H1 (cell line): ENCODE measurements at regions not wholly inside any gene's neighbourhood (a gene's known extent, or its start where the extent isn't known, plus 50 kb on each side); places are given as distances from the start of the nearest gene placed in this dataset.

Experiments used
- CTCF ChIA-PET: fragments of 300-600 bp; sonication (Branson Sonifier 250); formaldehyde crosslinking; loops from one replicate; lab custom pipeline; 2021; ENCODE audit not compliant: partially characterized antibody; lab: Charles Lee
- POLR2A ChIA-PET: fragments of 300-600 bp; sonication (Branson Sonifier 250); formaldehyde crosslinking; loops from one replicate; lab custom pipeline; 2021; ENCODE audit warnings: inconsistent platforms; ENCODE audit not compliant: partially characterized antibody; lab: Charles Lee
- DNase-seq, 2 experiments: peaks; one replicate each; pipeline versions ENCODE4 v3.0.0 to v3.0.0-alpha.2; 2010 to 2022; ENCODE audit warnings: low spot score in 2 of 2, low read depth in 1 of 2, mixed read lengths in 1 of 2
- FAIRE-seq: peaks from 2 replicates; lab custom pipeline; 2011; peaks lifted over from hg19 to GRCh38; lab: Jason Lieb, UNC
- H2AFZ ChIP-seq: 2 replicates; pipeline ENCODE4 v1.8.1; 2012; ENCODE audit warnings: low read length, inconsistent platforms
- H2AK5ac ChIP-seq: 2 replicates; pipeline ENCODE4 v1.6.1; 2013; ENCODE audit warnings: low read depth, low read length
- H2BK120ac ChIP-seq: replicated peaks from 2 replicates; pipeline ENCODE3; 2013; ENCODE audit warnings: low read depth, low read length, inconsistent platforms
- H2BK12ac ChIP-seq: 2 replicates; pipeline ENCODE4 v1.6.1; 2013; ENCODE audit warnings: low read depth, low read length
- H2BK15ac ChIP-seq: 2 replicates; pipeline ENCODE4 v1.6.1; 2013; ENCODE audit warnings: low read length
- H2BK20ac ChIP-seq: 2 replicates; pipeline ENCODE4 v1.6.1; 2013; ENCODE audit warnings: low read length
- H2BK5ac ChIP-seq: 2 replicates; pipeline ENCODE4 v1.6.1; 2013; ENCODE audit warnings: low read depth, low read length
- H3K14ac ChIP-seq: 2 replicates; pipeline ENCODE4 v1.6.1; 2013; ENCODE audit warnings: inconsistent platforms; ENCODE audit not compliant: insufficient read length
- H3K18ac ChIP-seq: 2 replicates; pipeline ENCODE4 v1.6.1; 2013; ENCODE audit warnings: low read length; ENCODE audit errors: extremely low read depth
- H3K23ac ChIP-seq: 2 replicates; pipeline ENCODE4 v1.6.1; 2013; ENCODE audit warnings: inconsistent platforms; ENCODE audit not compliant: insufficient read length
- H3K23me2 ChIP-seq: 2 replicates; pipeline ENCODE4 v1.6.1; 2013; ENCODE audit warnings: low read depth, low read length
- H3K27ac ChIP-seq: 2 replicates; pipeline ENCODE4 v1.6.1; 2011; ENCODE audit warnings: low read depth, low read length, inconsistent platforms
- H3K27me3 ChIP-seq, 4 experiments: replicated peaks in 1 of 4; 1 replicate in 1 of 4; 2 replicates in 3 of 4; pipeline versions ENCODE4 v1.6.1 to v1.8.1; 2011 to 2013; ENCODE audit warnings: low read length in 3 of 4, mild to moderate bottlenecking in 3 of 4, inconsistent platforms in 2 of 4, mixed read lengths in 2 of 4, moderate library complexity in 1 of 4; ENCODE audit not compliant: control insufficient read depth in 3 of 4, insufficient read depth in 3 of 4; ENCODE audit errors: extremely low read depth in 1 of 4
- H3K36me3 ChIP-seq, 4 experiments: 2 replicates each; pipeline versions ENCODE4 v1.6.1 to v1.8.1; 2011 to 2013; ENCODE audit warnings: mild to moderate bottlenecking in 4 of 4, low read length in 3 of 4, moderate library complexity in 2 of 4, control low read depth in 1 of 4, inconsistent platforms in 1 of 4; ENCODE audit not compliant: insufficient read depth in 4 of 4, control insufficient read depth in 2 of 4
- H3K4ac ChIP-seq: replicated peaks from 2 replicates; pipeline ENCODE3; 2013; ENCODE audit warnings: low read length, low read depth, mixed read lengths, inconsistent platforms; ENCODE audit not compliant: insufficient read length
- H3K4me1 ChIP-seq, 4 experiments: replicated peaks in 1 of 4; 1 replicate in 1 of 4; 2 replicates in 3 of 4; pipeline versions ENCODE4 v1.6.1 to v1.8.1; 2011 to 2013; ENCODE audit warnings: low read length in 3 of 4, inconsistent platforms in 2 of 4, mixed read lengths in 1 of 4; ENCODE audit not compliant: insufficient read depth in 4 of 4, control insufficient read depth in 3 of 4
- H3K4me2 ChIP-seq, 2 experiments: 2 replicates each; pipeline versions ENCODE4 v1.6.1 to v1.8.1; 2011 to 2013; ENCODE audit warnings: low read depth in 2 of 2, low read length in 2 of 2, control low read depth in 1 of 2, inconsistent platforms in 1 of 2, mild to moderate bottlenecking in 1 of 2; ENCODE audit not compliant: insufficient read depth in 1 of 2
- H3K4me3 ChIP-seq, 4 experiments: fragments of 200-600, 300-600 bp in 1 of 4; sonication (generic), shearing (Covaris generic), sonication (Bioruptor Twin) in 1 of 4; 2 replicates each; pipeline versions ENCODE4 v1.5.1 to v1.8.1; 2011 to 2016; ENCODE audit warnings: low read length in 4 of 4, low read depth in 3 of 4, control low read depth in 2 of 4, inconsistent platforms in 2 of 4, mild to moderate bottlenecking in 2 of 4, mixed read lengths in 1 of 4, moderate library complexity in 1 of 4; ENCODE audit not compliant: insufficient read depth in 2 of 4; ENCODE audit errors: extremely low read depth in 1 of 4
- H3K56ac ChIP-seq: replicated peaks from 2 replicates; pipeline ENCODE3; 2013; ENCODE audit warnings: low read depth, mild to moderate bottlenecking, mixed read lengths, low read length, inconsistent platforms; ENCODE audit not compliant: insufficient read length
- H3K79me1 ChIP-seq: 2 replicates; pipeline ENCODE4 v1.6.1; 2013; ENCODE audit warnings: low read depth, low read length, control low read depth
- H3K79me2 ChIP-seq, 2 experiments: 2 replicates each; pipeline versions ENCODE4 v1.6.1 to v1.8.1; 2012 to 2013; ENCODE audit warnings: low read length in 2 of 2, mild to moderate bottlenecking in 2 of 2, inconsistent platforms in 1 of 2; ENCODE audit not compliant: insufficient read depth in 2 of 2, control insufficient read depth in 1 of 2
- H3K9ac ChIP-seq, 4 experiments: replicated peaks in 1 of 4; 1 replicate in 1 of 4; 2 replicates in 3 of 4; pipeline versions ENCODE4 v1.6.1 to v1.8.1; 2011 to 2013; ENCODE audit warnings: low read depth in 3 of 4, low read length in 3 of 4, control low read depth in 2 of 4, mild to moderate bottlenecking in 2 of 4, moderate library complexity in 2 of 4, inconsistent platforms in 1 of 4; ENCODE audit errors: extremely low read depth in 1 of 4
- H3K9me3 ChIP-seq, 2 experiments: 2 replicates each; pipeline versions ENCODE4 v1.6.1 to v1.8.1; 2012 to 2013; ENCODE audit warnings: mild to moderate bottlenecking in 2 of 2, moderate library complexity in 2 of 2, control low read depth in 1 of 2, inconsistent platforms in 1 of 2, low read depth in 1 of 2, low read length in 1 of 2, mixed read lengths in 1 of 2; ENCODE audit not compliant: insufficient read depth in 2 of 2
- H4K20me1 ChIP-seq, 2 experiments: replicated peaks in 1 of 2; 2 replicates each; pipeline versions ENCODE3 to v1.8.1; 2011 to 2013; ENCODE audit warnings: inconsistent platforms in 2 of 2, low read length in 2 of 2, mild to moderate bottlenecking in 1 of 2; ENCODE audit not compliant: insufficient read depth in 2 of 2, control insufficient read depth in 1 of 2
- H4K5ac ChIP-seq: 2 replicates; pipeline ENCODE4 v1.6.1; 2013; ENCODE audit warnings: low read length, low read depth, mixed read lengths, inconsistent platforms; ENCODE audit not compliant: insufficient read length
- H4K8ac ChIP-seq: 2 replicates; pipeline ENCODE4 v1.8.0; 2013; ENCODE audit warnings: mild to moderate bottlenecking, moderate library complexity, low read length, inconsistent platforms; ENCODE audit not compliant: insufficient read depth; ENCODE audit errors: extremely low read depth
- H4K91ac ChIP-seq: replicated peaks from 2 replicates; pipeline ENCODE3; 2013; ENCODE audit warnings: low read length, mixed read lengths, inconsistent platforms; ENCODE audit not compliant: insufficient read length
- ASH2L ChIP-seq: fragments of 200-600, 300-600 bp; sonication (generic); IDR thresholded peaks from one replicate; pipeline ENCODE4 v1.7.1; 2017; ENCODE audit warnings: low read length
- BACH1 ChIP-seq: IDR thresholded peaks from 2 replicates; pipeline ENCODE4 v1.6.1; 2012; ENCODE audit warnings: low read length, improper control_type of control experiment
- EP300 ChIP-seq, 2 experiments: IDR thresholded peaks; 1 replicate in 1 of 2; 2 replicates in 1 of 2; pipeline ENCODE4 v1.6.1; 2011 to 2012; ENCODE audit warnings: low read depth in 2 of 2, low read length in 2 of 2, mild to moderate bottlenecking in 2 of 2, borderline replicate concordance in 1 of 2, inconsistent platforms in 1 of 2, moderate library complexity in 1 of 2
- FOSL1 ChIP-seq: IDR thresholded peaks from 2 replicates; pipeline ENCODE4 v1.6.1; 2011; ENCODE audit warnings: mild to moderate bottlenecking, low read depth, low read length, moderate library complexity; ENCODE audit not compliant: insufficient read depth
- HDAC6 ChIP-seq: IDR thresholded peaks from one replicate; pipeline ENCODE4 v1.7.1; 2012; ENCODE audit warnings: low read depth, mild to moderate bottlenecking, inconsistent platforms, low read length, moderate library complexity
- JUND ChIP-seq: IDR thresholded peaks from 2 replicates; pipeline ENCODE4 v1.6.1; 2011; ENCODE audit warnings: mild to moderate bottlenecking, improper control_type of control experiment, low read length
- NANOG ChIP-seq: IDR thresholded peaks from 2 replicates; pipeline ENCODE4 v1.6.1; 2011; ENCODE audit warnings: low read length, low read depth, mild to moderate bottlenecking, inconsistent platforms; ENCODE audit not compliant: insufficient read depth, poor library complexity, severe bottlenecking
- PHF8 ChIP-seq: fragments of 200-600 bp; sonication (generic); conservative IDR thresholded peaks from 2 replicates; pipeline ENCODE4 v1.7.1; 2012; ENCODE audit warnings: low read depth, mild to moderate bottlenecking, inconsistent platforms, low read length, moderate library complexity
- RBBP5 ChIP-seq: IDR thresholded peaks from 2 replicates; pipeline ENCODE4 v1.7.1; 2012; ENCODE audit warnings: low read depth, mild to moderate bottlenecking, inconsistent platforms, low read length, moderate library complexity, borderline replicate concordance
- SAP30 ChIP-seq: fragments of 300-600 bp; sonication (generic); IDR thresholded peaks from 2 replicates; pipeline ENCODE4 v1.7.1; 2012; ENCODE audit warnings: low read length, moderate library complexity, mild to moderate bottlenecking, inconsistent platforms; ENCODE audit not compliant: insufficient read depth, insufficient replicate concordance
- SIRT6 ChIP-seq: IDR thresholded peaks from one replicate; pipeline ENCODE4 v1.7.1; 2012; ENCODE audit warnings: low read length, inconsistent platforms
- SIX5 ChIP-seq: IDR thresholded peaks from 2 replicates; pipeline ENCODE4 v1.6.1; 2011; ENCODE audit warnings: mild to moderate bottlenecking, low read depth, low read length
- SRF ChIP-seq: IDR thresholded peaks from 2 replicates; pipeline ENCODE4 v1.6.1; 2011; ENCODE audit warnings: mild to moderate bottlenecking, low read depth, low read length, moderate library complexity
- TAF7 ChIP-seq: optimal IDR thresholded peaks from 2 replicates; pipeline ENCODE3; 2011; ENCODE audit warnings: low read depth, mild to moderate bottlenecking, inconsistent platforms, low read length, moderate library complexity, borderline replicate concordance
- YY1 ChIP-seq: IDR thresholded peaks from 2 replicates; pipeline ENCODE4 v1.6.1; 2011; ENCODE audit warnings: low read depth, mild to moderate bottlenecking, low read length
- WGBS, 2 experiments: shearing (Covaris generic) in 1 of 2; methylation state at CpG; one replicate each; pipeline versions ENCODE4 v1.1.6 to v1.1.7; 2013 to 2015; ENCODE audit warnings: low lambda C conversion rate in 2 of 2, mixed read lengths in 2 of 2, inconsistent platforms in 1 of 2, low coverage in 1 of 2, missing lambda C conversion rate in 1 of 2; ENCODE audit not compliant: insufficient replicate concordance in 2 of 2, insufficient coverage in 1 of 2, insufficient read length in 1 of 2; ENCODE audit errors: extremely low coverage in 1 of 2, missing lambda C conversion rate in 1 of 2; 5-methylcytosine and 5-hydroxymethylcytosine counted together

DNA sequence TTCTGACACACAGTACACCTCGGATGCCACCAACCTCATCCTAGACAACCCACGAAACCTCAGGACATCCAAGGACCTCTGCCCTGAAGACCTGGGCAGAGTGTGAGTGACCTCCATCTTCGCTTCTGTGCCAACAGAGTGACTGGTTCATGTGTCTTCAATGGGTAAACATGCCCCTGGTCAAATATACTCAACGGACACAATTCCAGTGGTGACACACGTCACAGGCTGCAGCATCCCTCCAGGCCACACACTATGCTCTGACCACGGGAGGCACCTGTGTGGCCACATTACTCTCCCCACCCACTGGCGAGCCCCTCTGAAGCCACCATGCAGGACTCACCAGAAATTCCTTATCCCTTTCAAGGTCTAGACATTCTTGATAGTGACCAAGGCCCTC, 85.2 kb downstream of the GALR1 start:
- no peak overlapping the region for H2BK5ac ChIP-seq
- H3K23ac ChIP-seq, result no peak overlapping the region
- H3K56ac ChIP-seq, result no peak overlapping the region
- no peaks in the 10 kb centered on the region for H3K23me2 ChIP-seq
- no peak overlapping the region for H3K4me2 ChIP-seq
- ChIA-PET CTCF (no interaction called here), POLR2A (no interaction called here)
- H2BK15ac ChIP-seq, result no peak overlapping the region
- no peak overlapping the region for H2BK20ac ChIP-seq
- H2AFZ ChIP-seq, result no peak overlapping the region
- no peak overlapping the region for H2AK5ac ChIP-seq
- no peak overlapping the region for H3K14ac ChIP-seq
- 80% methylated on average over 7 of the region's 7 CpGs; no CpG with 5 or more reads in 1 of the 2 experiments for WGBS, 2 experiments
- no peaks in the 10 kb centered on the region for H3K79me2 ChIP-seq
- H4K20me1 ChIP-seq, result no peaks in the 10 kb centered on the region
- FAIRE-seq (no peak), DNase-seq (no peak)
- no peak overlapping the region for H4K5ac ChIP-seq
- no peak overlapping the region for H3K27ac ChIP-seq
- no peak overlapping the region for H3K18ac ChIP-seq
- H2BK120ac ChIP-seq, result no peak overlapping the region
- peaks cover 0 to 2% (median 0%) of the 10 kb centered on the region in 4 experiments; a peak in 3 of 7 replicates for H3K4me1 ChIP-seq
- no peak overlapping the region for H3K9ac ChIP-seq
- H4K8ac ChIP-seq, result no peak overlapping the region
- no peaks in the 10 kb centered on the region for H3K27me3 ChIP-seq
- H3K36me3 ChIP-seq, result no peaks in the 10 kb centered on the region
- no peak overlapping the region for H4K91ac ChIP-seq
- no peak overlapping the region for H3K4me3 ChIP-seq
- no peak for TF ChIP-seq HDAC6
- no peak for TF ChIP-seq TAF7
- TF ChIP-seq SIRT6, result no peak
- TF ChIP-seq SAP30, result no peak
- no peak for TF ChIP-seq EP300 (IDR thresholded peaks at IDR 0.05; ENCODE audit: borderline replicate concordance in 1 of 2, low read depth in 2 of 2, low read length in 2 of 2)
- TF ChIP-seq SIX5, result no peak
- TF ChIP-seq FOSL1, result no peak
- no peak for TF ChIP-seq PHF8
- TF ChIP-seq ASH2L, result no peak
- TF ChIP-seq SRF, result no peak
- no peak for TF ChIP-seq JUND
- no peak for TF ChIP-seq RBBP5
- TF ChIP-seq NANOG, result no peak
- TF ChIP-seq YY1, result no peak
- TF ChIP-seq BACH1, result no peak
- H3K4ac ChIP-seq, result no peak overlapping the region
- no peak overlapping the region for H2BK12ac ChIP-seq
- H3K9me3 ChIP-seq, result no peaks in the 10 kb centered on the region; a peak in 1 of 4 replicates
- H3K79me1 ChIP-seq, result no peaks in the 10 kb centered on the region
